Loucy (cell line): ENCODE measurements at regions not wholly inside any gene's neighbourhood (a gene's known extent, or its start where the extent isn't known, plus 50 kb on each side); places are given as distances from the start of the nearest gene placed in this dataset.

Source experiments
- EZH2phosphoT487 ChIP-seq: fragments of 200-600 bp; IDR thresholded peaks from 2 replicates; pipeline ENCODE4 v1.6.1; 2018; ENCODE audit warnings: antibody characterized with exemption, mild to moderate bottlenecking, moderate library complexity, borderline replicate concordance
- TF ChIP-seq, protein P1 (sequence below): fragments of 200-600 bp; sonication (generic); conservative IDR thresholded peaks from 2 replicates; pipeline ENCODE4 v1.5.1; 2014; ENCODE audit warnings: mild to moderate bottlenecking, antibody characterized with exemption, low read length

- TF ChIP-seq, protein P1, sequence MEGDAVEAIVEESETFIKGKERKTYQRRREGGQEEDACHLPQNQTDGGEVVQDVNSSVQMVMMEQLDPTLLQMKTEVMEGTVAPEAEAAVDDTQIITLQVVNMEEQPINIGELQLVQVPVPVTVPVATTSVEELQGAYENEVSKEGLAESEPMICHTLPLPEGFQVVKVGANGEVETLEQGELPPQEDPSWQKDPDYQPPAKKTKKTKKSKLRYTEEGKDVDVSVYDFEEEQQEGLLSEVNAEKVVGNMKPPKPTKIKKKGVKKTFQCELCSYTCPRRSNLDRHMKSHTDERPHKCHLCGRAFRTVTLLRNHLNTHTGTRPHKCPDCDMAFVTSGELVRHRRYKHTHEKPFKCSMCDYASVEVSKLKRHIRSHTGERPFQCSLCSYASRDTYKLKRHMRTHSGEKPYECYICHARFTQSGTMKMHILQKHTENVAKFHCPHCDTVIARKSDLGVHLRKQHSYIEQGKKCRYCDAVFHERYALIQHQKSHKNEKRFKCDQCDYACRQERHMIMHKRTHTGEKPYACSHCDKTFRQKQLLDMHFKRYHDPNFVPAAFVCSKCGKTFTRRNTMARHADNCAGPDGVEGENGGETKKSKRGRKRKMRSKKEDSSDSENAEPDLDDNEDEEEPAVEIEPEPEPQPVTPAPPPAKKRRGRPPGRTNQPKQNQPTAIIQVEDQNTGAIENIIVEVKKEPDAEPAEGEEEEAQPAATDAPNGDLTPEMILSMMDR = no peak
- no peak for TF ChIP-seq EZH2phosphoT487
These were observed 605.8 kb upstream of the MGMT start for GRCh38 chr10:128861018-128861901.
